GM12878 (cell line): ENCODE measurements at regions not wholly inside any gene's neighbourhood (a gene's known extent, or its start where the extent isn't known, plus 50 kb on each side); places are given as distances from the start of the nearest gene placed in this dataset.

Experiments used
- ATAC-seq: fragments of 200-7000 bp; cut with Tn5 transposase; 3 replicates; pipeline ENCODE4 v1.9.1; 2020; ENCODE audit warnings: mild to moderate bottlenecking, moderate library complexity
- BruUV-seq: library from RNA; stranded (reverse); fragments of 400-500 nt; replicated peaks from 2 replicates; lab custom pipeline; 2021; lab: Mats Ljungman, UMichigan
- CTCF ChIA-PET: fragments of 300-600 bp; sonication (Branson Sonifier 250); formaldehyde crosslinking; extraction: SDS; loops from one replicate; lab custom pipeline; 2021; ENCODE audit warnings: inconsistent platforms; lab: Yijun Ruan, JAX
- POLR2A ChIA-PET: fragments of 350-600 bp; formaldehyde crosslinking; extraction: SDS; loops from one replicate; lab custom pipeline; 2021; ENCODE audit warnings: inconsistent platforms; lab: Charles Lee
- RAD21 ChIA-PET: fragments of 300-600 bp; sonication (Branson Sonifier 250); formaldehyde crosslinking; loops from one replicate; lab custom pipeline; 2023; ENCODE audit warnings: antibody characterized with exemption; ENCODE audit not compliant: unreplicated experiment; lab: Charles Lee
- SMC1A ChIA-PET: fragments of 300-600 bp; sonication (Branson Sonifier 250); formaldehyde crosslinking; loops from one replicate; lab custom pipeline; 2023; ENCODE audit not compliant: unreplicated experiment, uncharacterized antibody; lab: Charles Lee
- DNase-seq: peaks from one replicate; pipeline ENCODE4 v3.0.0-alpha.2; 2011; ENCODE audit warnings: low read depth, low spot score
- FAIRE-seq: peaks from 3 replicates; lab custom pipeline; 2011; peaks lifted over from hg19 to GRCh38; lab: Jason Lieb, UNC
- H2AFZ ChIP-seq: 2 replicates; pipeline ENCODE4 v1.6.0; 2011; ENCODE audit warnings: low read depth, low read length, control low read depth; ENCODE audit not compliant: control insufficient read depth
- H3K27ac ChIP-seq: 2 replicates; pipeline ENCODE4 v1.5.1; 2011; ENCODE audit warnings: control low read depth; ENCODE audit not compliant: control insufficient read depth, insufficient read depth
- H3K27me3 ChIP-seq, 2 experiments: replicated peaks in 1 of 2; 2 replicates each; pipeline versions ENCODE4 v1.6.0 to v1.6.1; 2011; ENCODE audit warnings: low read length in 1 of 2; ENCODE audit not compliant: control insufficient read depth in 2 of 2, insufficient read depth in 2 of 2
- H3K36me3 ChIP-seq, 2 experiments: 2 replicates each; pipeline ENCODE4 v1.5.1; 2011; ENCODE audit warnings: low read length in 1 of 2; ENCODE audit not compliant: control insufficient read depth in 2 of 2, insufficient read depth in 2 of 2
- H3K4me1 ChIP-seq: 2 replicates; pipeline ENCODE4 v1.6.1; 2011; ENCODE audit warnings: mild to moderate bottlenecking, low read length, moderate library complexity, mixed read lengths; ENCODE audit not compliant: control insufficient read depth, insufficient read depth
- H3K4me2 ChIP-seq: 2 replicates; pipeline ENCODE4 v1.6.0; 2011; ENCODE audit warnings: control low read depth; ENCODE audit not compliant: control insufficient read depth, insufficient read depth
- H3K4me3 ChIP-seq: fragments of 200-600 bp; sonication (generic); 2 replicates; pipeline ENCODE4 v1.5.1; 2016
- H3K79me2 ChIP-seq: 2 replicates; pipeline ENCODE4 v1.6.0; 2011; ENCODE audit warnings: low read length; ENCODE audit not compliant: control insufficient read depth, insufficient read depth
- H3K9ac ChIP-seq: 2 replicates; pipeline ENCODE4 v1.8.0; 2011; ENCODE audit warnings: low read length, control low read depth, mixed read lengths; ENCODE audit not compliant: control insufficient read depth, insufficient read depth
- H3K9me3 ChIP-seq: replicated peaks from 3 replicates; pipeline ENCODE4 v1.5.1; 2011; ENCODE audit warnings: mild to moderate bottlenecking, low read length; ENCODE audit not compliant: control insufficient read depth, insufficient read depth
- H4K20me1 ChIP-seq: 2 replicates; pipeline ENCODE4 v1.6.0; 2011; ENCODE audit not compliant: control insufficient read depth, insufficient read depth
- POLR2AphosphoS5 ChIP-seq: IDR thresholded peaks from 2 replicates; pipeline ENCODE4 v1.6.1; 2011; ENCODE audit warnings: mild to moderate bottlenecking, low read length, inconsistent platforms
- RELB ChIP-seq: fragments of 450-650 bp; IDR thresholded peaks from 2 replicates; pipeline ENCODE4 v1.6.1; 2017; ENCODE audit warnings: low read depth, mild to moderate bottlenecking, moderate library complexity
- RUNX3 ChIP-seq: IDR thresholded peaks from 2 replicates; pipeline ENCODE4 v1.6.1; 2012; ENCODE audit warnings: low read length, inconsistent platforms
- SUPT20H ChIP-seq: IDR thresholded peaks from 2 replicates; pipeline ENCODE4 v1.6.1; 2011; ENCODE audit warnings: low read depth, mild to moderate bottlenecking, low read length, moderate library complexity, borderline replicate concordance; ENCODE audit not compliant: control insufficient read depth
- TBL1XR1 ChIP-seq: IDR thresholded peaks from 2 replicates; pipeline ENCODE4 v1.6.1; 2012; ENCODE audit warnings: low read depth, low read length, improper control_type of control experiment
- USF1 ChIP-seq: IDR thresholded peaks from 2 replicates; pipeline ENCODE4 v1.6.1; 2011; ENCODE audit warnings: borderline replicate concordance, low read depth, mild to moderate bottlenecking, moderate library complexity, mixed read lengths, low read length; ENCODE audit not compliant: insufficient read depth; ENCODE audit errors: extremely low read length
- ZNF24 ChIP-seq: fragments of 450-650 bp; IDR thresholded peaks from 2 replicates; pipeline ENCODE4 v1.6.1; 2017; ENCODE audit warnings: antibody characterized with exemption, mild to moderate bottlenecking
- WGBS: methylation state at CpG from one replicate; pipeline ENCODE4 v1.1.6; 2016; ENCODE audit warnings: low lambda C conversion rate; ENCODE audit not compliant: insufficient replicate concordance, insufficient coverage; ENCODE audit errors: missing lambda C conversion rate; 5-methylcytosine and 5-hydroxymethylcytosine counted together
- in situ Hi-C: fragments of 300-500 bp; cut with MboI; formaldehyde crosslinking; loops from 9 replicates; pipeline ENCODE4 v1.14.3; 2018; ENCODE audit warnings: mixed read lengths
- intact Hi-C: fragments of 100-400 bp; cut with micrococcal nuclease; formaldehyde crosslinking; loops from one replicate; pipeline ENCODE4 v1.14.2; 2022; ENCODE audit not compliant: unreplicated experiment

- no peak overlapping the region for H3K27ac ChIP-seq
- DNase-seq (no peak), FAIRE-seq (no peak), ATAC-seq (no peak)
- SMC1A ChIA-PET, result no interaction called here
- BruUV-seq, result no TSS peak
- WGBS, result 17% methylated on average over 7 of the region's 7 CpGs
- RAD21 ChIA-PET, result no interaction called here
- CTCF ChIA-PET, result no interaction called here
- no peaks in the 10 kb centered on the region for H3K79me2 ChIP-seq
- intact Hi-C loops (no loop called here), in situ Hi-C loops (no loop called here)
- H4K20me1 ChIP-seq, result no peaks in the 10 kb centered on the region
- no peak overlapping the region for H3K4me2 ChIP-seq
- no peak overlapping the region for H3K4me3 ChIP-seq
- H3K9me3 ChIP-seq, result no peaks in the 10 kb centered on the region
- TF ChIP-seq RUNX3, result no peak
- TF ChIP-seq POLR2AphosphoS5, result no peak
- no peak for TF ChIP-seq USF1
- H3K36me3 ChIP-seq, result no peaks in the 10 kb centered on the region
- H3K27me3 ChIP-seq, result peaks cover 0 to 3% of the 10 kb centered on the region in 2 experiments; a peak in 1 of 4 replicates
- no peak overlapping the region for H3K9ac ChIP-seq
- no peak overlapping the region for H2AFZ ChIP-seq
- H3K4me1 ChIP-seq, result no peaks in the 10 kb centered on the region
- POLR2A ChIA-PET, result no interaction called here
Observed at GRCh38 chr17:73777131-73777449, 132.8 kb upstream of the SDK2 start.

- Histone ChIP-seq H2AFZ (no peak overlapping the region), H3K79me2 (no peaks in the 10 kb centered on the region), H3K27ac (no peak overlapping the region), H4K20me1 (no peaks in the 10 kb centered on the region), H3K27me3 (peaks cover 0 to under 1% of the 10 kb centered on the region in 2 experiments; a peak in 1 of 4 replicates), H3K9ac (no peak overlapping the region), H3K4me3 (no peak overlapping the region), H3K4me2 (no peak overlapping the region), H3K4me1 (no peaks in the 10 kb centered on the region)
- CTCF ChIA-PET, result interaction anchor here (1.2 kb wide), 2 partner anchors 10 to 352 kb away, joined by 3 to 4 read pairs; no protein-coding TSS in a partner anchor
- 11% methylated on average over 6 of the region's 6 CpGs for WGBS
- in situ Hi-C loops, result no loop called here
- TF ChIP-seq RELB (no peak), SUPT20H (no peak), TBL1XR1 (no peak), ZNF24 (no peak)
- TF ChIP-seq, all 136 proteins: peak for 0
- Histone ChIP-seq H3K36me3 (no peaks in the 10 kb centered on the region), H3K9me3 (no peaks in the 10 kb centered on the region)
- POLR2A ChIA-PET, result no interaction called here
- BruUV-seq, result no TSS peak
- DNase-seq (no peak), ATAC-seq (no peak), FAIRE-seq (no peak)
- RAD21 ChIA-PET, result no interaction called here
- intact Hi-C loops, result no loop called here
- SMC1A ChIA-PET, result no interaction called here
Observed at GRCh38 chr17:73782231-73782630, 138.0 kb upstream of the SDK2 start.
